Peyer's patch (tissue), 4 donors: ENCODE measurements at regions not wholly inside any gene's neighbourhood (a gene's known extent, or its start where the extent isn't known, plus 50 kb on each side); places are given as distances from the start of the nearest gene placed in this dataset.

Source experiments
- CTCF ChIP-seq, 6 experiments: fragments of 450-650 bp in 4 of 6; fragments of 200-600 bp in 2 of 6; sonication (generic) in 1 of 6; IDR thresholded peaks; one replicate each; pipeline ENCODE4 v1.5.1; 2017 to 2019; ENCODE audit warnings: antibody characterized with exemption in 6 of 6, mild to moderate bottlenecking in 3 of 6, moderate library complexity in 1 of 6
- POLR2A ChIP-seq, 2 donors: fragments of 450-650 bp; IDR thresholded peaks; one replicate each; pipeline ENCODE4 v1.5.1; 2017; ENCODE audit warnings: antibody characterized with exemption in 2 of 2, mild to moderate bottlenecking in 2 of 2, moderate library complexity in 2 of 2

- TF ChIP-seq POLR2A (IDR thresholded peaks at IDR 0.05) (no peak), CTCF (IDR thresholded peaks at IDR 0.05) (no peak)
These were observed 241.7 kb upstream of the CAMK1G start for GRCh38 chr1:209341673-209342420.
